ENCODE measurements at regions not wholly inside any gene's neighbourhood (a gene's known extent, or its start where the extent isn't known, plus 50 kb on each side); places are given as distances from the start of the nearest gene placed in this dataset.

- FAIRE-seq, result no peak
Measured at GRCh38 chr11:22477312-22477711, 139.1 kb downstream of the SLC17A6 start.

More at GRCh38 chr11:22477312-22477711, 139.1 kb downstream of the SLC17A6 start:
- Histone ChIP-seq H3K18ac (ENCODE audit: extremely low read depth, low read length) (no peak overlapping the region), H4K91ac (replicated peaks; ENCODE audit: insufficient read length, low read length) (no peak overlapping the region), H3K4me2 (ENCODE audit: insufficient read depth in 1 of 2, low read depth in 2 of 2, low read length in 2 of 2) (no peak overlapping the region), H4K8ac (ENCODE audit: extremely low read depth, insufficient read depth, low read length) (no peak overlapping the region), H2BK12ac (ENCODE audit: low read depth, low read length) (no peak overlapping the region), H3K23ac (ENCODE audit: insufficient read length) (no peak overlapping the region), H3K9ac (replicated peaks in 1 of 4; ENCODE audit: extremely low read depth in 1 of 4, low read depth in 3 of 4, low read length in 3 of 4) (no peak overlapping the region), H3K27ac (ENCODE audit: low read depth, low read length) (no peak overlapping the region), H2AFZ (ENCODE audit: low read length) (no peak overlapping the region), H3K56ac (replicated peaks; ENCODE audit: insufficient read length, low read depth, low read length) (no peak overlapping the region), H4K20me1 (replicated peaks in 1 of 2; ENCODE audit: control insufficient read depth in 1 of 2, insufficient read depth in 2 of 2, low read length in 2 of 2) (no peaks in the 10 kb centered on the region), H4K5ac (ENCODE audit: insufficient read length, low read depth, low read length) (no peak overlapping the region), H3K4me1 (replicated peaks in 1 of 4; ENCODE audit: control insufficient read depth in 3 of 4, insufficient read depth in 4 of 4, low read length in 3 of 4) (no peaks in the 10 kb centered on the region), H3K4me3 (ENCODE audit: extremely low read depth in 1 of 4, insufficient read depth in 2 of 4, low read depth in 3 of 4, low read length in 4 of 4) (no peak overlapping the region), H3K79me1 (ENCODE audit: low read depth, low read length) (no peaks in the 10 kb centered on the region), H3K4ac (replicated peaks; ENCODE audit: insufficient read length, low read depth, low read length) (no peak overlapping the region), H2BK5ac (ENCODE audit: low read depth, low read length) (no peak overlapping the region), H3K79me2 (ENCODE audit: control insufficient read depth in 1 of 2, insufficient read depth in 2 of 2, low read length in 2 of 2) (no peaks in the 10 kb centered on the region), H3K9me3 (ENCODE audit: insufficient read depth in 2 of 2, low read depth in 1 of 2, low read length in 1 of 2) (no peaks in the 10 kb centered on the region), H2BK15ac (ENCODE audit: low read length) (no peak overlapping the region), H3K14ac (ENCODE audit: insufficient read length) (no peak overlapping the region), H2BK120ac (replicated peaks; ENCODE audit: low read depth, low read length) (no peak overlapping the region), H3K23me2 (ENCODE audit: low read depth, low read length) (no peaks in the 10 kb centered on the region), H3K27me3 (replicated peaks in 1 of 4; ENCODE audit: control insufficient read depth in 3 of 4, extremely low read depth in 1 of 4, insufficient read depth in 3 of 4, low read length in 3 of 4) (no peaks in the 10 kb centered on the region), H2AK5ac (ENCODE audit: low read depth, low read length) (no peak overlapping the region), H2BK20ac (ENCODE audit: low read length) (no peak overlapping the region), H3K36me3 (ENCODE audit: control insufficient read depth in 2 of 4, insufficient read depth in 4 of 4, low read length in 3 of 4) (no peaks in the 10 kb centered on the region)
- no peak for DNase-seq (ENCODE audit: low read depth in 1 of 2, low spot score in 2 of 2)
- ChIA-PET CTCF (ENCODE audit: partially characterized antibody) (no interaction called here), POLR2A (ENCODE audit: partially characterized antibody) (no interaction called here)
- TF ChIP-seq RNF2 (IDR thresholded peaks at IDR 0.05; ENCODE audit: borderline replicate concordance, low read depth, low read length, missing control alignments, poor library complexity, severe bottlenecking), result no peak
- no peak for TF ChIP-seq SUZ12 (IDR thresholded peaks at IDR 0.05; ENCODE audit: low read length)
- no peak for TF ChIP-seq POLR2A (IDR thresholded peaks at IDR 0.05; ENCODE audit: control extremely low read depth in 1 of 2, low read depth in 2 of 2, low read length in 2 of 2)
- TF ChIP-seq TAF7 (optimal IDR thresholded peaks at IDR 0.05; ENCODE audit: borderline replicate concordance, low read depth, low read length), result no peak
- TF ChIP-seq CEBPB (IDR thresholded peaks at IDR 0.05; ENCODE audit: low read depth, low read length), result no peak
- TF ChIP-seq SP2 (IDR thresholded peaks at IDR 0.05; ENCODE audit: low read length), result no peak
- TF ChIP-seq RFX5 (IDR thresholded peaks at IDR 0.05; ENCODE audit: borderline replicate concordance, low read depth, low read length), result no peak

Data from H1 (cell line).